ENCODE measurements at regions not wholly inside any gene's neighbourhood (a gene's known extent, or its start where the extent isn't known, plus 50 kb on each side); places are given as distances from the start of the nearest gene placed in this dataset.

- no peak for TF ChIP-seq KDM4A (IDR thresholded peaks at IDR 0.05; ENCODE audit: low read depth, low read length, severe bottlenecking)
Observed at GRCh38 chr6:150775415-150776203, 89.9 kb upstream of the MTHFD1L start (continued).

Measured in H1 (cell line).